Lower leg skin (tissue), 3 donors: ENCODE measurements at regions not wholly inside any gene's neighbourhood (a gene's known extent, or its start where the extent isn't known, plus 50 kb on each side); places are given as distances from the start of the nearest gene placed in this dataset.

ENCODE experiments used
- CTCF ChIP-seq, 3 donors: fragments of 450-650 bp; IDR thresholded peaks; one replicate each; pipeline ENCODE4 v1.5.1; 2016; ENCODE audit warnings: antibody characterized with exemption in 3 of 3, mild to moderate bottlenecking in 3 of 3, moderate library complexity in 2 of 3
- POLR2A ChIP-seq, 2 donors: fragments of 450-650 bp; IDR thresholded peaks; one replicate each; pipeline ENCODE4 v1.6.1; 2016 to 2017; ENCODE audit warnings: antibody characterized with exemption in 2 of 2, mild to moderate bottlenecking in 1 of 2, moderate library complexity in 1 of 2

- TF ChIP-seq CTCF (IDR thresholded peaks at IDR 0.05) = no peak
- TF ChIP-seq POLR2A (IDR thresholded peaks at IDR 0.05) = no peak
These were observed 379.2 kb upstream of the ERCC4 start for GRCh38 chr16:13540771-13541170.
